OCI-LY7 (cell line): ENCODE measurements at regions not wholly inside any gene's neighbourhood (a gene's known extent, or its start where the extent isn't known, plus 50 kb on each side); places are given as distances from the start of the nearest gene placed in this dataset.

Source experiments
- BruUV-seq: library from RNA; stranded (reverse); fragments of 400-500 nt; replicated peaks from 2 replicates; lab custom pipeline; 2021; lab: Mats Ljungman, UMichigan
- CTCF ChIA-PET: fragments of 300-600 bp; sonication (Branson Sonifier 250); formaldehyde crosslinking; loops from one replicate; lab custom pipeline; 2022; ENCODE audit warnings: antibody characterized with exemption; ENCODE audit not compliant: unreplicated experiment; lab: Charles Lee
- POLR2A ChIA-PET: fragments of 300-600 bp; sonication (Branson Sonifier 250); formaldehyde crosslinking; loops from one replicate; lab custom pipeline; 2022; ENCODE audit warnings: antibody characterized with exemption; lab: Charles Lee
- DNase-seq: peaks from one replicate; pipeline ENCODE4 v3.0.0-alpha.2; 2015; ENCODE audit warnings: low spot score
- H2AFZ ChIP-seq: fragments of 200-600 bp; sonication (generic), shearing (Covaris generic); 2 replicates; pipeline ENCODE4 v1.6.1; 2014; ENCODE audit warnings: mild to moderate bottlenecking, antibody characterized with exemption, low read length, moderate library complexity
- H3K27ac ChIP-seq: fragments of 200-600 bp; sonication (generic); 2 replicates; pipeline ENCODE4 v1.5.1; 2014; ENCODE audit warnings: mixed run types, low read depth, mild to moderate bottlenecking, moderate library complexity, low read length, inconsistent platforms; ENCODE audit not compliant: poor library complexity, severe bottlenecking
- H3K36me3 ChIP-seq: fragments of 200-600 bp; sonication (generic); 2 replicates; pipeline ENCODE4 v1.6.1; 2014; ENCODE audit warnings: mild to moderate bottlenecking, antibody characterized with exemption, low read length, moderate library complexity, mixed read lengths; ENCODE audit not compliant: insufficient read depth
- H3K4me1 ChIP-seq: fragments of 200-600 bp; sonication (generic); 2 replicates; pipeline ENCODE4 v1.5.1; 2014; ENCODE audit warnings: mild to moderate bottlenecking, low read length; ENCODE audit not compliant: insufficient read depth, poor library complexity, severe bottlenecking
- H3K4me2 ChIP-seq: fragments of 200-600 bp; sonication (generic); 2 replicates; pipeline ENCODE4 v1.6.1; 2014; ENCODE audit warnings: mild to moderate bottlenecking, low read length
- H3K4me3 ChIP-seq: fragments of 200-600 bp; sonication (generic); 2 replicates; pipeline ENCODE4 v1.5.1; 2014; ENCODE audit warnings: mild to moderate bottlenecking, low read depth, low read length; ENCODE audit not compliant: poor library complexity, severe bottlenecking
- H3K79me2 ChIP-seq: fragments of 200-600 bp; sonication (generic); 2 replicates; pipeline ENCODE4 v1.6.1; 2016; ENCODE audit warnings: low read depth, mild to moderate bottlenecking, low read length, moderate library complexity, mixed read lengths; ENCODE audit not compliant: insufficient read depth
- H3K9me2 ChIP-seq: fragments of 200-600 bp; sonication (generic); 2 replicates; pipeline ENCODE4 v1.6.1; 2016; ENCODE audit warnings: mild to moderate bottlenecking, low read length, mixed read lengths; ENCODE audit not compliant: insufficient read depth
- H3K9me3 ChIP-seq: fragments of 200-600 bp; sonication (generic); 2 replicates; pipeline ENCODE4 v1.6.1; 2014; ENCODE audit warnings: mild to moderate bottlenecking, mixed run types, low read length, mixed read lengths
- H4K20me1 ChIP-seq: fragments of 200-600 bp; sonication (generic); 2 replicates; pipeline ENCODE4 v1.6.1; 2014; ENCODE audit warnings: mild to moderate bottlenecking, antibody characterized with exemption, low read length, moderate library complexity, mixed read lengths; ENCODE audit not compliant: insufficient read depth
- EZH2phosphoT487 ChIP-seq: fragments of 200-600 bp; sonication (generic); IDR thresholded peaks from 2 replicates; pipeline ENCODE4 v1.6.1; 2018; ENCODE audit warnings: low read depth, borderline replicate concordance, mild to moderate bottlenecking, mixed run types, antibody characterized with exemption, low read length, moderate library complexity, mixed read lengths
- intact Hi-C: fragments of 100-400 bp; cut with micrococcal nuclease; formaldehyde crosslinking; loops from one replicate; pipeline ENCODE4 v1.10.0; 2022; ENCODE audit not compliant: unreplicated experiment
- TF ChIP-seq, protein P1 (sequence below): fragments of 200-600 bp; sonication (generic); conservative IDR thresholded peaks from 2 replicates; pipeline ENCODE4 v1.5.1; 2014; ENCODE audit warnings: mild to moderate bottlenecking, antibody characterized with exemption, low read length, moderate library complexity, mixed read lengths

DNA sequence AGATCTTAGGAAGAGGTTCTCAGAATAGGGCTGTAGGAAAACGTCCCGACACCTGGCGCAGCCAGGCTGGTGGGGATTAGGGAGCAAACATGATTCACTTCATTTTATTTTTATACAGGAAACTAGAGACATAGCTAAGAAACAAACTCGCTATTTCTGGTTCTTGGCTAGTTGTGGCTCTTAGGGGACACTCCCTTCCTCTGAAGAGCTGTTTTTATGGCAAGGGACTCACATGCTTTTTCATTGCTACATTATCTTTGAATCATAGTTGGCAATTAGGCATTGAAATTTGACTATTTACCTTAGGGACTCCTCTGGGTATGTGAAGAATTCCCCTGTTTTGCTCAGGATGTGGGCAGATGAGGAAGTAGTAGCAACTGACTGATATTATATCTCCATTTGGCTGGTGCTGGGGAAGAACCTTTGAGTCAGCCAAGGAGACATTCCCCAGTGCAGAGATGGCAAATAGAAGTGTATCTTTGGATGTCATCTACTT, 174.5 kb downstream of the SMIM20 start:
- Histone ChIP-seq H3K79me2 (no peaks in the 10 kb centered on the region), H3K4me1 (no peaks in the 10 kb centered on the region), H2AFZ (no peak overlapping the region), H3K4me3 (no peak overlapping the region), H3K27ac (no peak overlapping the region), H4K20me1 (no peaks in the 10 kb centered on the region), H3K9me2 (no peaks in the 10 kb centered on the region), H3K4me2 (no peak overlapping the region), H3K36me3 (no peaks in the 10 kb centered on the region), H3K9me3 (peaks cover 8% of the 10 kb centered on the region)
- ChIA-PET CTCF (no interaction called here), POLR2A (interaction anchor here (0.5 to 1.3 kb wide), 2 partner anchors 32 to 353 kb away, joined by 3 to 4 read pairs; no protein-coding TSS in a partner anchor)
- DNase-seq: no peak
- intact Hi-C loops: no loop called here
- BruUV-seq: no TSS peak
- TF ChIP-seq, protein P1, sequence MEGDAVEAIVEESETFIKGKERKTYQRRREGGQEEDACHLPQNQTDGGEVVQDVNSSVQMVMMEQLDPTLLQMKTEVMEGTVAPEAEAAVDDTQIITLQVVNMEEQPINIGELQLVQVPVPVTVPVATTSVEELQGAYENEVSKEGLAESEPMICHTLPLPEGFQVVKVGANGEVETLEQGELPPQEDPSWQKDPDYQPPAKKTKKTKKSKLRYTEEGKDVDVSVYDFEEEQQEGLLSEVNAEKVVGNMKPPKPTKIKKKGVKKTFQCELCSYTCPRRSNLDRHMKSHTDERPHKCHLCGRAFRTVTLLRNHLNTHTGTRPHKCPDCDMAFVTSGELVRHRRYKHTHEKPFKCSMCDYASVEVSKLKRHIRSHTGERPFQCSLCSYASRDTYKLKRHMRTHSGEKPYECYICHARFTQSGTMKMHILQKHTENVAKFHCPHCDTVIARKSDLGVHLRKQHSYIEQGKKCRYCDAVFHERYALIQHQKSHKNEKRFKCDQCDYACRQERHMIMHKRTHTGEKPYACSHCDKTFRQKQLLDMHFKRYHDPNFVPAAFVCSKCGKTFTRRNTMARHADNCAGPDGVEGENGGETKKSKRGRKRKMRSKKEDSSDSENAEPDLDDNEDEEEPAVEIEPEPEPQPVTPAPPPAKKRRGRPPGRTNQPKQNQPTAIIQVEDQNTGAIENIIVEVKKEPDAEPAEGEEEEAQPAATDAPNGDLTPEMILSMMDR: no peak
- no peak for TF ChIP-seq EZH2phosphoT487

DNA sequence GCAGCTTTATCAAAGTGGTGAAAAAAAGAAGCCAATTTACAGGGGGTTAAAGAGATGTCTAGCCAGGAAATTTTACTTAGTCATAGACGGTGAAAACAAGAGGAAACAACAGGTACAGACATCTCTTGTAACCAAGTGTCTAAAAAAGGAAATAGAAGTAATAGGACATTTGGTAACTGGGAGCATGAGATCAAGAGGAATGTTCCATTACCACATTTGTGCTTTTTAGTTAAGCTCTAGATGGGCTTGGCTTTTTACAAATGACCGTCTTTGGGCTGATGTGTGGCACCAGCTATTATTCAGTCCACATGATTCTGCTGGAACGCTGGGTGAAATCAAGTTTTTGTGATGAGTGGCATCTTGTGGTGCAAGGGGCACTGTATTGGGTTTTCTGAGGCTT, 179.5 kb downstream of the SMIM20 start:
- H3K4me2 ChIP-seq: no peak overlapping the region
- no peak for DNase-seq
- H3K79me2 ChIP-seq: no peaks in the 10 kb centered on the region
- no peak overlapping the region for H3K4me3 ChIP-seq
- H3K9me3 ChIP-seq: peaks cover 14% of the 10 kb centered on the region
- BruUV-seq: no TSS peak
- H3K4me1 ChIP-seq: no peaks in the 10 kb centered on the region
- no peak overlapping the region for H3K27ac ChIP-seq
- ChIA-PET POLR2A (no interaction called here), CTCF (no interaction called here)
- intact Hi-C loops: no loop called here
- H3K9me2 ChIP-seq: no peaks in the 10 kb centered on the region
- H2AFZ ChIP-seq: no peak overlapping the region
- TF ChIP-seq, protein P1: no peak
- TF ChIP-seq EZH2phosphoT487: no peak
- no peaks in the 10 kb centered on the region for H3K36me3 ChIP-seq
- H4K20me1 ChIP-seq: no peaks in the 10 kb centered on the region

DNA sequence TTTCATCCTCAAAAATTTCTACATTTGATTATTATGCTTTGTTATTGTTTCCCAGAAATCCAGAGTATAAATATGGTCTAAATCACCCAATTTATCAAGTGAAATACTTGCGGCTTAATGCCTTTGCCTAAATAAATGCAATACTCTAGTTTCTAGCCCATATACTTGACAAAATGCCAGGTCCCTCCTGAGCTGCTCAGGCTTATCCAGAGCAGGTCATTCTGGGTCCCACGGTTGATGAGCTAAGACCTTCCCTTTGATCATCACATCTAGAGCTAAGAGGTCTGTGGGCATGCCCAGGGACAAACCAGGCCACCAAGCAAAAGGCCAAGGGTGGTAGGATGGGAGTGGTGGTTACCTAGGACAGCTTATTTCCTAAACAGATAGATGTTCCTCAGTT, 180.1 kb downstream of the SMIM20 start:
- no peaks in the 10 kb centered on the region for H3K36me3 ChIP-seq
- no peak for DNase-seq

More for the DNA sequence above, 180.1 kb downstream of the SMIM20 start:
- CTCF ChIA-PET: interaction anchor here (0.5 kb wide), 1 partner anchor 1509 kb away, joined by 3 read pairs; no protein-coding TSS in a partner anchor
- Histone ChIP-seq H3K9me3 (peaks cover 14% of the 10 kb centered on the region), H2AFZ (no peak overlapping the region), H3K79me2 (no peaks in the 10 kb centered on the region), H3K4me1 (no peaks in the 10 kb centered on the region), H3K9me2 (no peaks in the 10 kb centered on the region), H4K20me1 (no peaks in the 10 kb centered on the region), H3K27ac (no peak overlapping the region), H3K4me2 (no peak overlapping the region), H3K4me3 (no peak overlapping the region)
- intact Hi-C loops: no loop called here
- no TSS peak for BruUV-seq
- TF ChIP-seq EZH2phosphoT487: no peak
- TF ChIP-seq, protein P1: no peak
- POLR2A ChIA-PET: no interaction called here
